Esophagus (tissue), 2 donors: ENCODE measurements at regions not wholly inside any gene's neighbourhood (a gene's known extent, or its start where the extent isn't known, plus 50 kb on each side); places are given as distances from the start of the nearest gene placed in this dataset.

ENCODE experiments used
- H3K27ac ChIP-seq, 2 donors: one replicate each; pipeline ENCODE4 v1.5.1; 2013; ENCODE audit warnings: low read depth in 2 of 2, mild to moderate bottlenecking in 2 of 2, inconsistent platforms in 1 of 2, low read length in 1 of 2, moderate library complexity in 1 of 2
- H3K27me3 ChIP-seq, 2 donors: one replicate each; pipeline ENCODE4 v1.6.1; 2013; ENCODE audit warnings: low read length in 2 of 2, control low read depth in 1 of 2, mild to moderate bottlenecking in 1 of 2; ENCODE audit not compliant: insufficient read depth in 2 of 2, control insufficient read depth in 1 of 2
- H3K36me3 ChIP-seq, 2 donors: one replicate each; pipeline ENCODE4 v1.6.1; 2013; ENCODE audit warnings: low read length in 1 of 2; ENCODE audit not compliant: control insufficient read depth in 2 of 2, insufficient read depth in 2 of 2
- H3K4me1 ChIP-seq, 2 donors: one replicate each; pipeline ENCODE4 v1.6.1; 2013; ENCODE audit warnings: low read length in 1 of 2; ENCODE audit not compliant: control insufficient read depth in 2 of 2, insufficient read depth in 2 of 2
- H3K4me3 ChIP-seq, 2 donors: one replicate each; pipeline ENCODE4 v1.5.1; 2013; ENCODE audit warnings: low read length in 2 of 2, mild to moderate bottlenecking in 2 of 2, low read depth in 1 of 2, moderate library complexity in 1 of 2
- H3K9me3 ChIP-seq, 2 donors: one replicate each; pipeline ENCODE4 v1.6.1; 2013; ENCODE audit warnings: mild to moderate bottlenecking in 2 of 2, low read depth in 1 of 2, low read length in 1 of 2, moderate library complexity in 1 of 2; ENCODE audit not compliant: control insufficient read depth in 2 of 2, insufficient read depth in 1 of 2
- WGBS, 2 donors: extraction: QIAGEN DNeasy Blood & Tissue Kit; methylation state at CpG; one replicate each; pipeline ENCODE4 v1.1.7; 2013; 5-methylcytosine and 5-hydroxymethylcytosine counted together
- donor health status: healthy with polysubstance abuse.
- donor health status: Bipolar disorder and iron deficiency.

DNA sequence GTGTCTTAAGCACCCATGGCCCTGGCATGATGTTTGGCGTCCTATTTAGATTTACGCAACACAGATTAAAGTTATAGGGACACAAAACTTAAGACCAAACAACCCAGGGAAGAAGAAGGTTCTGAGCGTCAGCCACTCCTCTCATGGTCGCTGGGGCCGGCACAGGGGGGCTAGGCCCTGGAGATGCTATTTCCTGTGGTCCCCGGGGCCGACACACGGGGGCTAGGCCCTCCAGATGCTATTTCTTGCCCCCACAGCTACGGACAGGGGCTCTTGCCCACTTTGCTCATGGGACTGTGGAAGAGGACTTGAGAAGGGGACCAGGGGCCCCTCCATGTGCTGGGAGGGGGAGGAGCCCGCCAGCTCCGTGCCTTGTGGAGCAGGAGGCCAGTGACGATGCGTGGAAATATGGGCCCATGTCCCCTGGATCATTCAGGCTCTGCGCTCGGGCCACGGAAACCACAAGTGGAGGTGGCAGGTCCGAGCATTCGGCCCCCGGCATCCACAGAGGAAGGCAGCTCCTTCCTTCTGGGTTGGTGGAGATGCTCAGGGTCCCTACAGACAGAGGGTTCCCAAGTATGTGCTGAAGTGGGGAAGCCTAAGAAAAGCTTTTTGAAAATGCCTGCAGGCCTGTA lies 711.1 kb downstream of the BRD1 start:
- Histone ChIP-seq H3K4me1 (no peaks in the 10 kb centered on the region), H3K36me3 (no peaks in the 10 kb centered on the region), H3K9me3 (no peaks in the 10 kb centered on the region), H3K4me3 (no peak overlapping the region), H3K27ac (no peak overlapping the region), H3K27me3 (no peaks in the 10 kb centered on the region)
- WGBS, 2 donors: 80 to 83% methylated on average over 19 of the region's 19 CpGs

DNA sequence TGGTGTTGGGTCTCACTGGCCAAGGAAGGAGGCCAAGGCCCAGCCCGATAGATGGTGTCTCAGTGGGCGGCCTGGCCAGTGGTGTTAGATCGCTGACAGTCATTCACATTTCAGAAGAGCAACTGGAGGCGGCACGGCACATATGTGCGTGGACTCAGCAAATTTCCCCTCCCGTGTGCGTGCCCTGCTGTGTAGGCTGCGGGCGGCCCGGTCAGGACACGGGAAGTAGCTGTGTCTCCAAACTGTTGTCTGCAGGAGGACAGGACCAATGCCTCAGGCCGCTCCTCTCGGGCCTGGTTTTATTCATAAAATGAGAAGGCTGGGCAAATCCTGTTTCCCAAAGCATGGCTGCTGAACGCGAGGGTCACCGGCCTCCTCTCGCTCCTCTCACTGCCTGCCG lies 711.7 kb downstream of the BRD1 start:
- H3K27ac ChIP-seq: no peak overlapping the region
- no peaks in the 10 kb centered on the region for H3K36me3 ChIP-seq
- no peak overlapping the region for H3K4me3 ChIP-seq
- no peaks in the 10 kb centered on the region for H3K4me1 ChIP-seq
- 92% methylated on average over 19 of the region's 19 CpGs for WGBS, 2 donors
- H3K27me3 ChIP-seq: no peaks in the 10 kb centered on the region
- no peaks in the 10 kb centered on the region for H3K9me3 ChIP-seq

DNA sequence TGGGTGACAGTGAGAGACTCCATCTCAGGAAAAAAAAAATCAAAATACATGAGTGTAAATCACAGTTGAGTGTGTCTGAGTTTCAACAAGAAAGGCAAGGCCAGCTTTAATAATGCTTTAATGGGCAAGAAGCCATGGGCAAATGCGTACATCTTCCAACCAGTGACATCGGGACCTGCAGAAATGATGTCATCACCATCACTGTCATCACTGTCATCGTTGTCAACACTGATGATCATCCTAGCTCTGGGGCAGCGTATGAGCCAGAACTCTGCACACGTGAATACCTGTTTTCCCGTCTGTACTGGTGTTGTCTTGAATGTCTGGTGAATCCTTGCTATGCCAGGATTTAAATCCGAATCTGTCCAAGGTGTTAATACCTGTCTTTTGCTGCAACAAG lies 712.5 kb downstream of the BRD1 start:
- no peaks in the 10 kb centered on the region for H3K36me3 ChIP-seq
- H3K9me3 ChIP-seq: no peaks in the 10 kb centered on the region
- H3K27me3 ChIP-seq: no peaks in the 10 kb centered on the region
- 73 to 79% methylated on average over 6 to 7 of the region's 7 CpGs for WGBS, 2 donors
- H3K4me3 ChIP-seq: no peak overlapping the region
- H3K4me1 ChIP-seq: no peaks in the 10 kb centered on the region
- no peak overlapping the region for H3K27ac ChIP-seq

DNA sequence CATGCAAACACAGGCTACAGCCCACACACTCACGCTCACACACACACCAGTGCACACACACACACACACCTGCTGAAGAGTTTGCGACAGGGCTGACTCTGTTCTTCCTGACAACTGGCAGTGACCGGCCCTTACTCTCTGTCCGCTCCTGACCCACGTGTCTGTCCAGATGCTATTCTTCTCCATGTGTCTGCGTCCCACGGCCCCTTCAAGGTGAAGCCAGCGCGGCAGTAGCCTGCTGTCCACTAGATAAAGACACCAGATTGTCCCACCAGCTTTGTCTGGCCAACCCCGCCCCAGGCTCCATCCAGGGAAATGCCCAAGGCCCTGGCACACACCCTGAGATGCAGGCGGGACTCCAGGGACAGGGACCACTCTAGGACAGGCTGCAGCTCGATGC lies 713.9 kb downstream of the BRD1 start:
- no peaks in the 10 kb centered on the region for H3K9me3 ChIP-seq
- WGBS, 2 donors: 80 to 85% methylated on average over 12 of the region's 12 CpGs
- H3K27ac ChIP-seq: no peak overlapping the region
- no peaks in the 10 kb centered on the region for H3K4me1 ChIP-seq
- no peaks in the 10 kb centered on the region for H3K27me3 ChIP-seq
- H3K4me3 ChIP-seq: no peak overlapping the region
- H3K36me3 ChIP-seq: no peaks in the 10 kb centered on the region

DNA sequence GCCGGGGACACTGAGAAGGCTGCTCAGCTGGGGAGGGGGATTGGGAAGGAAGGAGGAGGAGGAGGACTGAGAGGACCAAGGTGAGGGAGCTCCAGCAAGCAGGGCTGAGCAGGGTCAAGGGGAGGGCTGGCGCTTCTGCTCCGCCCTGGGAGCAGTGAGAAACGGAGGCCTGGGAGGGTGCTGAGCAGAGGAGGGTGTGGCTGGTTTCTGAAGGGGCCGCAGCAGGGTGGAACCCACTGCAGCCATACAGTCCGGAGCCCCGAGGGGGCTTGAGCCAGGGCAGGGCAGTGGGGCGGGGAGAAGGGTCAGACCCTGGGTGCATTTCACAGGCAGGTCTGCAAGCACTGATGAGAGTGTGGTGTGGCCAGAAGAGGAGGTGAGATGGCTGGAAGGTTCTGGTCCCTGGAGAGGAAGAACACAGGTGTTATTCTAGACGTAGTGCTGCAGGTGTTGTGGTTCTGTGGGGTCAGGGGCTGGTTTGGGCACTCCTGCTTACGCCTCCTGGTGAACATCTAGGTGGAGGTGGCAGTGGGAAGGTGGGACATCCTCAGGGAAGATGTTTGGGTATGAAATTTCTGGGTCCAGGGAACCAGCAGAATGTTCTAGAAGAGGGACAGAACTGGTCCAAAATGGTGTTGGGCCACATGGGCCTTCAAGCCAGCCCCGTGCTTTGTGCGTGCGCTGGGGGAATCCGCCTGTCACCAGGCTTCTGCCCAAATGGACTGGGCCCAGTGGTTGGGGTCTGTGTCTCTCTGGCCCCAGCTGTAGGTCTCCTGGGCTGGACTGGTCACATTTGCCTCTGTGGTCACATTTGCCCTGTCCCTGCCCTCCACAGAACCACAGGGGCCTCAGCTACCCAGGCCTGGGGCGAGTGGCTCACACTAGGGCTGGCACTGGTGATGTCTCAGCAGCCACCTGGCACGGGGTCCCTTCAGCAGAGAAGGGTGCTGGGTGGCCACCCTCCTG lies 714.7 kb downstream of the BRD1 start:
- Histone ChIP-seq H3K36me3 (no peaks in the 10 kb centered on the region), H3K4me1 (no peaks in the 10 kb centered on the region), H3K27ac (no peak overlapping the region), H3K4me3 (no peak overlapping the region), H3K27me3 (no peaks in the 10 kb centered on the region), H3K9me3 (no peaks in the 10 kb centered on the region)
- WGBS, 2 donors: 71 to 72% methylated on average over 15 to 16 of the region's 16 CpGs

DNA sequence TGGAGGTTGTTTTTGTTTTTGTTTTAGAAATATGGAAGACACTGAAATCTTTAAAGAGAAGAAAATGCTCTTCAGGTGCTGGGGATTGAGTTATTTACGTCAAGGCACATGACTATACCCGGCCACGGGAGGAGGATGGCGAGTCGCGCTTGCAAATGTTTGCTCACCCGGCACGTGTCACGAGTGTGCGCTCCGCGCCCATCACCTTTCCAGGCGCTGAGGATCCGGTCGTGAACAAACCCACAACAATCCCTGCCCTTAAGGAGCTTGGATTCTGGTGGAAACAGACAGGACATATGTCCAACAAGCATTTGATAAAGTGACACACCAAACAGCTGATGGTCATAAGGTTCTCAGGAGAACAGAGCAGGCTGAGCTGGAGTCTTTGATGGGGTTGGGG lies 715.5 kb downstream of the BRD1 start:
- Histone ChIP-seq H3K27ac (no peak overlapping the region), H3K27me3 (no peaks in the 10 kb centered on the region), H3K36me3 (no peaks in the 10 kb centered on the region), H3K9me3 (no peaks in the 10 kb centered on the region), H3K4me1 (no peaks in the 10 kb centered on the region), H3K4me3 (no peak overlapping the region)
- WGBS, 2 donors: 85 to 87% methylated on average over 15 of the region's 15 CpGs

DNA sequence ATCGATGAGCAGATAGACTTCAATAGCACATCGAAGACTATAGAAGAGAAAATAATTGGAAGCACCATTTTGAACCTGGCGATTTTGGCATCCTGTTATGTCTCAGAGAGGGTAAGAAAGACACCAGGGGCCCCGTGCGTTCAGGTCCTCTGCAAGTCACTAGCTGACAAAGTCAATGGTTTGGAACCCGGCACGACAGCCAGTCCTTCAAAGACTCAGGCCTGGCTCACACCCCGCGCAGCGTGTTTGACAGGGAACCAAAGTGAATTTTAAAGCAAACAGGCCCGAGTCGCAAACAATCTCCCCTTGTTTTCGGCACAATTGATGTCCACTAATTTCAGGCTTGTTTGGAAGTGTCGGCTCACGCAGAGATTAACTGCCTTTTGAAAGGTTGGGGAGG lies 716.6 kb downstream of the BRD1 start:
- 59 to 67% methylated on average over 15 of the region's 15 CpGs for WGBS, 2 donors
- no peak overlapping the region for H3K27ac ChIP-seq
- H3K9me3 ChIP-seq: no peaks in the 10 kb centered on the region
- no peak overlapping the region for H3K4me3 ChIP-seq
- H3K27me3 ChIP-seq: no peaks in the 10 kb centered on the region
- no peaks in the 10 kb centered on the region for H3K36me3 ChIP-seq
- no peaks in the 10 kb centered on the region for H3K4me1 ChIP-seq

DNA sequence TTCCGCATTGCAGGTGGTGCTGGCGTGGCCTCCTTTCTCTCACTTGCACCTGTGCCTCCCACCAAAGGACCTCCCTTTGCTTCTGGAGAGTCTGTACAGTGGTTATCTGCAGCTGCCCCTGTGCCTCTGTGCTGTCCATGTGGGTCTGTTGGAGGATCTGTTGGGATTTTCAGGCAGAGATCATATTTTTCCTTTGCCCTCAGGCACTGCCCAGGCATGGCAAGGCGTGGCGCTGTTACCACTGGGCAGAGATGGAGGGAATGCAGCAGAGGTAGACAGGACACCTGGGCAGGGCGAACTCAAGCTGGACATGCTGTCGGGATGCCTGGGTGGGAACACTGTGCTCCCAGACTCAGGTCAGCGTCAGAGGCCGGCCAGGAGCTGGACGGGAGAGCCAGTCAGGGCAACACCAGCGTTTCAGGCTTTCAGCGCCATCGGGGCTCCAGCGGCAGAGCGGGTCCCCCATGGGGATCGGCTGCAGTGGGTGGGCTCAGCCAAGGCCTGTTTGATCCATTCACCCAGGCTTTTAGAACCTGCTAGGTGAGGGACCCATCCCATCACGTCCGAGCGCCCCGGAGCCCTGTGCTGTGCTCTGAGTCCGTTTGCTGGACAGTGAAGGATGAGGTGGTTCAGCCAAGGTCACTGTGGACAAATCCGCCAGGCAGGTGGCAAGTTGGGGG lies 718.9 kb downstream of the BRD1 start:
- no peaks in the 10 kb centered on the region for H3K4me1 ChIP-seq
- H3K9me3 ChIP-seq: no peaks in the 10 kb centered on the region
- no peaks in the 10 kb centered on the region for H3K36me3 ChIP-seq
- no peak overlapping the region for H3K4me3 ChIP-seq
- H3K27ac ChIP-seq: no peak overlapping the region
- no peaks in the 10 kb centered on the region for H3K27me3 ChIP-seq
- 53 to 56% methylated on average over 20 to 21 of the region's 21 CpGs for WGBS, 2 donors

DNA sequence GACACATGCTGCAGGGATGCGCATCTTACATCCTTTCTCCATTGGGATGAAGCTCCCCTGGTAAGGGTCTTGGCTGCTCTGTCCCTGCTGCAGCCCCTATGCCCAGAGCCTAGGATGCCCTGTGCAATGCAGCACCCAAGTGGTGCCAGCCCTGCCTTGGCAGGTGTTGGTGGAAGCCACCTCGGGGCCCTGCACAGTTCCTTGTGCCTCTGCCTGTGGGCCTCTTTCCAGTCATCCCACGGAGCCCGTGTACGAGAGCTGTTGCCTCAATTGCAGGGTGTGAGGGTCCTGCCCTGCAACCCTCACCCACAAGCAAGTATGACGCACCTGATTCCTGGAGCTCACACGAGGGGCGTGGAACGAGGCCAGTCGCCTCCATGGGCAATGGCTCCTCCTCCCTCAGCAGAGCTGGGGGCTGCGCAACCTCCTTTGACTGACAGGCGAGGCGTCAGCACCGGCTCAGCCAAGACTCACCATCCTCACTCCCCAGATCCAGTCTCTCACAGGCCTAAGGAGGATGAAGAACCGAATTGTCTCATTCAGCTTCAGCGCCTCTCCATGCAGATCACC lies 719.6 kb downstream of the BRD1 start:
- Histone ChIP-seq H3K4me3 (no peak overlapping the region), H3K36me3 (no peaks in the 10 kb centered on the region), H3K4me1 (no peaks in the 10 kb centered on the region), H3K27me3 (no peaks in the 10 kb centered on the region), H3K27ac (no peak overlapping the region), H3K9me3 (no peaks in the 10 kb centered on the region)
- WGBS, 2 donors: 80 to 87% methylated on average over 16 of the region's 16 CpGs
